Colonic mucosa (tissue), 4 donors: ENCODE measurements at regions not wholly inside any gene's neighbourhood (a gene's known extent, or its start where the extent isn't known, plus 50 kb on each side); places are given as distances from the start of the nearest gene placed in this dataset.

Source experiments
- DNase-seq: peaks from one replicate; pipeline ENCODE4 v3.0.0-alpha.2; 2020
- H3K27ac ChIP-seq: fragments of 200-600 bp; one replicate; pipeline ENCODE4 v1.8.0; 2021
- H3K27me3 ChIP-seq: fragments of 200-600 bp; one replicate; pipeline ENCODE4 v1.8.0; 2021
- H3K36me3 ChIP-seq: fragments of 200-600 bp; one replicate; pipeline ENCODE4 v1.8.0; 2021
- H3K4me1 ChIP-seq: fragments of 200-600 bp; one replicate; pipeline ENCODE4 v1.8.0; 2021; ENCODE audit warnings: mild to moderate bottlenecking
- H3K4me3 ChIP-seq: fragments of 200-600 bp; one replicate; pipeline ENCODE4 v1.8.0; 2021
- H3K9ac ChIP-seq, 2 donors: one replicate each; pipeline ENCODE4 v1.7.0; 2013; ENCODE audit warnings: control low read depth in 2 of 2, low read depth in 2 of 2, low read length in 2 of 2
- H3K9me3 ChIP-seq: fragments of 200-600 bp; one replicate; pipeline ENCODE4 v1.8.0; 2021
- intact Hi-C: fragments of 100-400 bp; cut with DNase I; formaldehyde crosslinking; loops from one replicate; pipeline ENCODE4 v1.14.1; 2022
- TF ChIP-seq, protein P1 (sequence below): fragments of 200-600 bp; IDR thresholded peaks from one replicate; pipeline ENCODE4 v1.8.0; 2022; ENCODE audit warnings: antibody characterized with exemption, mild to moderate bottlenecking
- donor health status: healthy.
- donor health status: DM: no; HTN: no; CAD: no.
- donor health status: DM: no; HTN: no; CAD: no.

DNA sequence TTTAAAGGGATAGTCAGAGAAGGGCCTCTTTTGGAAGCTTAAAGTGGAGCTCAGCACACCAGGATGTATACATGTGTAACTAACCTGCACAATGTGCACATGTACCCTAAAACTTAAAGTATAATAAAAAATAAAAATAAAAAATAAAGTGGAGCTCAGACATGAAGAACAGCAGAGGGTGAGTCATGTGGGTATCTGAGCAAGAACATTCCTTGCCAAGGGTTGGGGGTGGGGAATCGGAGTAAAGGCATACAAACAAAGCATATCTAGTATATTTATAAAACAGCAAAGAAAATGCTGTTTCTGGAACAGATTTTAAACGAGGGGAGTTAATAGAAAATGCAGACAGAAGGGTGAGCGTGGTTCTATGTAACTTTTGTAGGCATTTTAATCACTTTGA is 562.6 kb upstream of the ANO3 start:
- TF ChIP-seq, protein P1, sequence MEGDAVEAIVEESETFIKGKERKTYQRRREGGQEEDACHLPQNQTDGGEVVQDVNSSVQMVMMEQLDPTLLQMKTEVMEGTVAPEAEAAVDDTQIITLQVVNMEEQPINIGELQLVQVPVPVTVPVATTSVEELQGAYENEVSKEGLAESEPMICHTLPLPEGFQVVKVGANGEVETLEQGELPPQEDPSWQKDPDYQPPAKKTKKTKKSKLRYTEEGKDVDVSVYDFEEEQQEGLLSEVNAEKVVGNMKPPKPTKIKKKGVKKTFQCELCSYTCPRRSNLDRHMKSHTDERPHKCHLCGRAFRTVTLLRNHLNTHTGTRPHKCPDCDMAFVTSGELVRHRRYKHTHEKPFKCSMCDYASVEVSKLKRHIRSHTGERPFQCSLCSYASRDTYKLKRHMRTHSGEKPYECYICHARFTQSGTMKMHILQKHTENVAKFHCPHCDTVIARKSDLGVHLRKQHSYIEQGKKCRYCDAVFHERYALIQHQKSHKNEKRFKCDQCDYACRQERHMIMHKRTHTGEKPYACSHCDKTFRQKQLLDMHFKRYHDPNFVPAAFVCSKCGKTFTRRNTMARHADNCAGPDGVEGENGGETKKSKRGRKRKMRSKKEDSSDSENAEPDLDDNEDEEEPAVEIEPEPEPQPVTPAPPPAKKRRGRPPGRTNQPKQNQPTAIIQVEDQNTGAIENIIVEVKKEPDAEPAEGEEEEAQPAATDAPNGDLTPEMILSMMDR: no peak
- H3K27me3 ChIP-seq: no peaks in the 10 kb centered on the region
- H3K9me3 ChIP-seq: no peaks in the 10 kb centered on the region
- no peak overlapping the region for H3K9ac ChIP-seq
- H3K27ac ChIP-seq: no peak overlapping the region
- H3K4me1 ChIP-seq: no peaks in the 10 kb centered on the region
- H3K36me3 ChIP-seq: no peaks in the 10 kb centered on the region
- intact Hi-C loops: no loop called here
- H3K4me3 ChIP-seq: no peak overlapping the region
- DNase-seq: no peak

DNA sequence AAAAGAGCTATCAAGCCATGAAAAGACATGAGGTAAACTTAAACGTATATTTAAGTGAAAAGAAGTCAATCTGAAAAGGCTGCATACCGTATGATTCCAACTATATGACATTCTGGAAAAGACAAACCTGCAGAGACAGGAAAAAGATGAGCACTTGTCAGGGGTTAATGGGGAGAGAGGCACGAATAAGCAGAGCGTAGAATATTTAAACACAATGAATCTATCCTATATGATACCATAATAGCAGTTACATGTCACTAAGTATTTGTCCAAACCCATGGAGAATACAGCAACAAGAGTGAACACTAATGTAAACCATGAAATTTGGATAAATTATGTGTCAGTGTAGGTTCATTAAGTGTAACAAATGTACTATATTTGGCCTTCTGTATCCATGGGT is 560.3 kb upstream of the ANO3 start:
- intact Hi-C loops: no loop called here
- Histone ChIP-seq H3K27me3 (no peaks in the 10 kb centered on the region), H3K9me3 (no peaks in the 10 kb centered on the region), H3K9ac (no peak overlapping the region), H3K4me3 (no peak overlapping the region), H3K36me3 (no peaks in the 10 kb centered on the region), H3K27ac (no peak overlapping the region), H3K4me1 (no peaks in the 10 kb centered on the region)
- TF ChIP-seq, protein P1: no peak
- DNase-seq: no peak

DNA sequence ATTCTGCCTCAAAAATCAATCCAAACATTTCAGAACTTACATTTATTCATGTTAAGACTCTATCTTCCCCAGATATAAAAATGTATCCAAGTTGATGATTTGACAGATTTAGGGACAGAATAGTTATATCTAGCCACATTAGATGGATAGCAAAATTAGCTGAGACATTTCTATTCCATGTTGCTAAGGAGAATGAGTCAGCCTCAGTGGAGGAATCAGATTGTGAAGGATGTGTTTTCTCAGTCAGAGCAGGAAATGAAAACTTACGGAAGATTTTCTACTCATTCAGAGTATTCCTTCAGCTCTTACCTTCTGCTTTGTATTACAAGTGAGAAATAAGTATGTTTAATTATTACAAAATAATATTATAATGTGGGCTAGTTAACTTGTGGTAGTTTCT is 556.3 kb upstream of the ANO3 start:
- Histone ChIP-seq H3K36me3 (no peaks in the 10 kb centered on the region), H3K4me3 (no peak overlapping the region), H3K27me3 (no peaks in the 10 kb centered on the region), H3K27ac (no peak overlapping the region), H3K9me3 (no peaks in the 10 kb centered on the region), H3K4me1 (no peaks in the 10 kb centered on the region), H3K9ac (no peak overlapping the region)
- intact Hi-C loops: no loop called here
- DNase-seq: no peak
- TF ChIP-seq, protein P1: no peak

DNA sequence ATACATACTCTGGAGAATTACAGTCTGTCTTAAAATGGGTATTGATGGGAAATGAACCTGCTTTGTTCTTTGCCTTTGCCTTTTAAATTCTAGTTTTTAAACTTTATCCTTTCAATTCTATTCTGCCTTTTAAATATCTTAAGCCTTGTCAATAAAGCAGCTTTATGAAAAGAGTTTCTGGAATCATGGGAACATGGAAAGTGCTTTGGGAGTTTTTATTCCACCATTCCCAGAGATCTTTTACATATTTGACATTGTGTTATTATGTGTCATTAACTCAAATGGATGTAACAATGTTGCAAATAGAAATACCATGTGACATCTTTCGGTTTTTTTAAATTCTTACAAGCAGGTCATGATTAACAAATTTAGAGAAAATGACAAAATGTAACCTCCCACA is 555.7 kb upstream of the ANO3 start:
- Histone ChIP-seq H3K4me3 (no peak overlapping the region), H3K9ac (no peak overlapping the region), H3K27ac (no peak overlapping the region), H3K36me3 (no peaks in the 10 kb centered on the region), H3K27me3 (no peaks in the 10 kb centered on the region), H3K9me3 (no peaks in the 10 kb centered on the region), H3K4me1 (no peaks in the 10 kb centered on the region)
- no peak for DNase-seq
- TF ChIP-seq, protein P1: no peak
- intact Hi-C loops: no loop called here

DNA sequence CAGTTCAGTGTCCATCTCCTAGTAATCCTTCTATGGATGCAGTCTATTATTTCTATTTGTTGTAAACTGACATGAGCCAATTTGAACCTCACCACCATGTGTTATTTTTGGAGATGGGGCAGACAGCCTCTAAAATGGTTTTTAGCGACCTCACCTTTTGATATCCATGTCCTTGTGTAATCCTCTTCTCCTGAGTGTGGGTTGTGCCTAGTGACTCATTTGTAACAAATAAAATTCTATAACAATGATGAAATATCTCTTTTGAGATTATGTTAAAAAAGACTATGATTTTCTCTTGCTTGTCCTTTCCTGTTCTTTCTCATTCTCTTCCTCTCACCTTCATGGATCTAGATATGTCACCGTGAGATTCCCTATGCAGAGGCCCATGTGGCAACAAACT is 554.6 kb upstream of the ANO3 start:
- no peak overlapping the region for H3K9ac ChIP-seq
- intact Hi-C loops: no loop called here
- no peaks in the 10 kb centered on the region for H3K4me1 ChIP-seq
- H3K27me3 ChIP-seq: no peaks in the 10 kb centered on the region
- DNase-seq: no peak
- TF ChIP-seq, protein P1: no peak
- H3K4me3 ChIP-seq: no peak overlapping the region
- no peaks in the 10 kb centered on the region for H3K9me3 ChIP-seq
- H3K36me3 ChIP-seq: no peaks in the 10 kb centered on the region
- no peak overlapping the region for H3K27ac ChIP-seq

DNA sequence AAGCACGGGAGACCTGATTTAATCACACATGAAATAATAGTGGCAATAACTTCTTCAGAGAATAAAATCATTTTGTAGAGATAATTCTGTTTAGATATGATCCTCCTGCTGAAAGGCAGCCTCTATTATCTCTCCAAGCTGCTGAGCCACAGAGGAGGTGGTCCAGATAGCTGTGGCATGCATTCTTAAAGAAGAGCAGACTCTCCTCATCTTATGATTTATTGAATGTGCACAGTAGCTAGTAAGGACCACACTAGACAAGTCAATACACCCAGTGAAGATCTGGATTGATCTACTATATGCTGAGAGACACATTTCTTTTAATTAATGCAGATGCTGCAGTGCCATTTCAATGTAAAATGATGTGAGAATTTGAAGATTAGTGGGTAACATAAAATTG is 552.9 kb upstream of the ANO3 start:
- H3K36me3 ChIP-seq: no peaks in the 10 kb centered on the region

More for the DNA sequence above, 552.9 kb upstream of the ANO3 start:
- intact Hi-C loops: no loop called here
- Histone ChIP-seq H3K9ac (no peak overlapping the region), H3K4me3 (no peak overlapping the region), H3K27ac (no peak overlapping the region), H3K4me1 (no peaks in the 10 kb centered on the region), H3K27me3 (no peaks in the 10 kb centered on the region), H3K9me3 (no peaks in the 10 kb centered on the region)
- TF ChIP-seq, protein P1: no peak
- no peak for DNase-seq
